OCI-LY1 (cell line): ENCODE measurements at regions not wholly inside any gene's neighbourhood (a gene's known extent, or its start where the extent isn't known, plus 50 kb on each side); places are given as distances from the start of the nearest gene placed in this dataset.
A peak's percentile ranks its signal among the peaks of the same experiment; 100 is the strongest.

Experiments
- H2AFZ ChIP-seq: fragments of 200-600 bp; sonication (generic), shearing (Covaris generic); 2 replicates; pipeline ENCODE4 v1.6.0; 2014; ENCODE audit warnings: antibody characterized with exemption, mild to moderate bottlenecking, low read length
- H3F3A ChIP-seq: fragments of 200-600 bp; sonication (generic), shearing (Covaris generic); 2 replicates; pipeline ENCODE4 v1.6.0; 2014; ENCODE audit warnings: mild to moderate bottlenecking, antibody characterized with exemption, low read length, moderate library complexity; ENCODE audit not compliant: insufficient read depth
- H3K27ac ChIP-seq: fragments of 200-600 bp; sonication (generic); 2 replicates; pipeline ENCODE4 v1.5.1; 2014; ENCODE audit warnings: low read length, mixed run types, mild to moderate bottlenecking, low read depth; ENCODE audit not compliant: poor library complexity, severe bottlenecking
- H3K27me3 ChIP-seq: fragments of 200-600 bp; sonication (generic); 2 replicates; pipeline ENCODE4 v1.6.0; 2014; ENCODE audit warnings: antibody characterized with exemption, mild to moderate bottlenecking, low read length, moderate library complexity; ENCODE audit not compliant: insufficient read depth
- H3K36me3 ChIP-seq: fragments of 200-600 bp; sonication (generic); 2 replicates; pipeline ENCODE4 v1.6.1; 2014; ENCODE audit warnings: mild to moderate bottlenecking, antibody characterized with exemption, low read length, moderate library complexity, mixed read lengths; ENCODE audit not compliant: insufficient read depth
- H3K4me1 ChIP-seq: fragments of 200-600 bp; sonication (generic); 2 replicates; pipeline ENCODE4 v1.5.1; 2014; ENCODE audit warnings: mild to moderate bottlenecking, low read length, moderate library complexity; ENCODE audit not compliant: insufficient read depth, severe bottlenecking
- H3K4me2 ChIP-seq: fragments of 200-600 bp; sonication (generic), shearing (Covaris generic); 2 replicates; pipeline ENCODE4 v1.6.1; 2014; ENCODE audit warnings: low read length
- H3K4me3 ChIP-seq: fragments of 200-600 bp; sonication (generic); 2 replicates; pipeline ENCODE4 v1.5.1; 2014; ENCODE audit warnings: low read length, low read depth, mild to moderate bottlenecking, mixed read lengths; ENCODE audit not compliant: poor library complexity, severe bottlenecking
- H3K79me2 ChIP-seq: fragments of 200-600 bp; shearing (Covaris generic); 2 replicates; pipeline ENCODE4 v1.6.1; 2016; ENCODE audit warnings: mixed run types, low read length, mixed read lengths; ENCODE audit not compliant: insufficient read depth
- H3K9ac ChIP-seq: fragments of 200-600 bp; sonication (generic), shearing (Covaris generic); 2 replicates; pipeline ENCODE4 v1.6.1; 2014; ENCODE audit warnings: mild to moderate bottlenecking, low read length, mixed read lengths
- H3K9me2 ChIP-seq: fragments of 200-600 bp; sonication (generic), shearing (Covaris generic); 2 replicates; pipeline ENCODE4 v1.6.1; 2014; ENCODE audit warnings: low read depth, mild to moderate bottlenecking, low read length, mixed read lengths
- H3K9me3 ChIP-seq: fragments of 200-600 bp; shearing (Covaris generic); 2 replicates; pipeline ENCODE4 v1.6.1; 2014; ENCODE audit warnings: low read length, mixed read lengths
- H4K20me1 ChIP-seq: fragments of 200-600 bp; sonication (generic), shearing (Covaris generic); 2 replicates; pipeline ENCODE4 v1.6.0; 2016; ENCODE audit warnings: mild to moderate bottlenecking, low read length; ENCODE audit not compliant: insufficient read depth
- EZH2 ChIP-seq: fragments of 200-600 bp; sonication (generic), shearing (Covaris generic); IDR thresholded peaks from 2 replicates; pipeline ENCODE4 v1.8.0; 2017; ENCODE audit warnings: borderline replicate concordance, mixed run types, mild to moderate bottlenecking, antibody characterized with exemption, low read length, moderate library complexity, mixed read lengths
- TF ChIP-seq, protein P1 (sequence below): fragments of 200-600 bp; sonication (generic), shearing (Covaris generic); IDR thresholded peaks from 2 replicates; pipeline ENCODE4 v1.5.1; 2017; ENCODE audit warnings: mild to moderate bottlenecking, antibody characterized with exemption, low read length, moderate library complexity, mixed read lengths

DNA sequence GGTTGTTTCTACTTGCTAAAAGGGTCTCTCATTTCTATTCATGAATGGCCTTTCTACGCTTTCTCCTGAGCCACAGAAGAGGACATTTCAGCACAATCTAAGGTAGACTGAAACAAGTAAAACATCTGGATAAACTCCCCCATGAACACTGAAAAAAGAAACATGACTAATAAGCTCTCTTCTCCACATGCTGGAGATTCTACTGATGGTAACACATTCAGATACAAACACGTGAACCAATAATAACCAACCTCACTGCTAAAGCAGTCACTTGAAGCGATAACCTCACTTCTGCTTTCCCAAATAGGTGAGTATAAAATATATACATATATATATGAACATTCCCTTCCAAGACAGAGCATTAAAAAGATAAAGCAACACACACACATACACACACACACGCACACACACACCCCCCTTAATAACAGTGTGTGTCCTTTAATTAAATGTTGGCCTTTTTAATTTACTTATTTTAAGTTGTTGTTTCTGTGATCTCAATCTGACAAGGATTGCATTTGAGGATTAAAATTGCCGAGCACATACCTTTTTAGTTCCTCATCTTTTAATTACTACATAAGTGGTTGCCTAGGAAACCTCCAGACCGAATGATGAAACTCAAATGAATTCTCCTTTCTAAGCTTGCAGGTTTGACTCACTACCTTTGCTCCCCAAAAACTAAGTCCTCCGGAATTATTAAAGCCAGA lies 292.4 kb upstream of the KLF14 start:
- Histone ChIP-seq H3K4me1 (peaks cover 72% of the 10 kb centered on the region), H3K4me3 (no peak overlapping the region), H3F3A (0 out of 2 replicates have a peak, but pooled peaks cover 3% of the 10 kb centered on the region), H3K9me3 (no peaks in the 10 kb centered on the region), H3K36me3 (peaks cover 63% of the 10 kb centered on the region), H4K20me1 (peaks cover 3% of the 10 kb centered on the region; the same call in 1 of the 2 replicates), H3K79me2 (peaks cover 79% of the 10 kb centered on the region), H3K9ac (no peak overlapping the region), H3K9me2 (no peaks in the 10 kb centered on the region), H3K27ac (peak overlapping the region; percentile 34), H3K27me3 (no peaks in the 10 kb centered on the region), H3K4me2 (peak overlapping the region; percentile 3; the same call in 1 of the 2 replicates), H2AFZ (no peak overlapping the region)
- TF ChIP-seq, protein P1, sequence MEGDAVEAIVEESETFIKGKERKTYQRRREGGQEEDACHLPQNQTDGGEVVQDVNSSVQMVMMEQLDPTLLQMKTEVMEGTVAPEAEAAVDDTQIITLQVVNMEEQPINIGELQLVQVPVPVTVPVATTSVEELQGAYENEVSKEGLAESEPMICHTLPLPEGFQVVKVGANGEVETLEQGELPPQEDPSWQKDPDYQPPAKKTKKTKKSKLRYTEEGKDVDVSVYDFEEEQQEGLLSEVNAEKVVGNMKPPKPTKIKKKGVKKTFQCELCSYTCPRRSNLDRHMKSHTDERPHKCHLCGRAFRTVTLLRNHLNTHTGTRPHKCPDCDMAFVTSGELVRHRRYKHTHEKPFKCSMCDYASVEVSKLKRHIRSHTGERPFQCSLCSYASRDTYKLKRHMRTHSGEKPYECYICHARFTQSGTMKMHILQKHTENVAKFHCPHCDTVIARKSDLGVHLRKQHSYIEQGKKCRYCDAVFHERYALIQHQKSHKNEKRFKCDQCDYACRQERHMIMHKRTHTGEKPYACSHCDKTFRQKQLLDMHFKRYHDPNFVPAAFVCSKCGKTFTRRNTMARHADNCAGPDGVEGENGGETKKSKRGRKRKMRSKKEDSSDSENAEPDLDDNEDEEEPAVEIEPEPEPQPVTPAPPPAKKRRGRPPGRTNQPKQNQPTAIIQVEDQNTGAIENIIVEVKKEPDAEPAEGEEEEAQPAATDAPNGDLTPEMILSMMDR = no peak
- no peak for TF ChIP-seq EZH2

DNA sequence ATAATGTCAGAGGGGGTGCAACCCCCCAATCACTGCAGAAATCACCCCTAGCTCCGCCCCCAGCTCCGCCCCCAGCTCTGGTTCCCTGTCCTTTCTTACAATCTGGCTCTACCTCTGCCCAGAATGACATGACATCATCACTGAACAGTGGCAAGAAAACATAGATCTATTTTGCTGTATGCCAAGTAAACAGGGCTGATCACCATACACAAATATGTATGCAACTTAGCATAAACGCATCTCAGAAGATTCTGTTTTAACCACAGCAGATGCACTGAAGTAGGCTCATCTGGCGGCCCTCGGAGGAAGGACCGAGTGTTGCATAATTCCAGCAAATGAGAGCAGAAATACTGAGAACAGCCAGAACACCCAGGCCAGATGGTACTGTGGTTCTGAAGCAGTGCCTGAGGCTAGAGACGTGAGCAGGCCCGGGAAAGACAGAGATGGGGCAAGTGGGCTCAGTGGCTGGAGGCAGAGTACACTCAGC lies 293.3 kb upstream of the KLF14 start:
- Histone ChIP-seq H3K79me2 (peaks cover 81% of the 10 kb centered on the region), H3K4me2 (peak overlapping the region; percentile 3; the same call in 1 of the 2 replicates), H3K4me1 (peaks cover 73% of the 10 kb centered on the region), H3K9me2 (no peaks in the 10 kb centered on the region), H3F3A (0 out of 2 replicates have a peak, but pooled peaks cover 3% of the 10 kb centered on the region), H4K20me1 (peaks cover 3% of the 10 kb centered on the region; the same call in 1 of the 2 replicates), H3K36me3 (peaks cover 68% of the 10 kb centered on the region), H2AFZ (no peak overlapping the region), H3K27me3 (no peaks in the 10 kb centered on the region), H3K27ac (peak overlapping the region; percentile 34), H3K4me3 (no peak overlapping the region), H3K9me3 (no peaks in the 10 kb centered on the region), H3K9ac (no peak overlapping the region; the same call in 1 of the 2 replicates)
- no peak for TF ChIP-seq EZH2
- TF ChIP-seq, protein P1 = no peak; the same call in 1 of the 2 replicates

DNA sequence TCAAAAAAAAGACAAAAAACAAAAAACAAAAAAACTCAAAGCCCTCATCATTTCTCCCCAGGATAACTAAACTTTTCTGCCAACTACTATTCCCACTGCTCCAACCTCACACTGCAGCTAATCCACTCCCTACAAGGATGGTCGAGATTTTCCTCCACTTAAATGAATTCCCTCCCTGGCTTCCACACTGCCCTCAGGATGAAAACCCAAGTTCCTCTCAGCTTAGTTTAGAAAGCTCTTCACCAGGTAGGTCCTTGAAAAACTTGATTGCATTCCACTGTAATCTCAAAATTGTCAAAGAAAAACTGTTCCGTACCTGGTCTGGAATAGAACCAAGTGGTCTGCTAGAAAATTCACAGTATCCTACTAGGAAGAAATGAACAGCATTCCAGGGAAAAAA lies 294.3 kb upstream of the KLF14 start:
- H3K4me2 ChIP-seq = no peak overlapping the region
- peaks cover 74% of the 10 kb centered on the region for H3K4me1 ChIP-seq
- H3K27ac ChIP-seq = no peak overlapping the region
- TF ChIP-seq, protein P1 = no peak
- no peak for TF ChIP-seq EZH2
- peaks cover 62% of the 10 kb centered on the region for H3K36me3 ChIP-seq
- no peaks in the 10 kb centered on the region for H3K9me2 ChIP-seq
- H3F3A ChIP-seq = 0 out of 2 replicates have a peak, but pooled peaks cover 3% of the 10 kb centered on the region
- peaks cover 83% of the 10 kb centered on the region for H3K79me2 ChIP-seq
- H3K9ac ChIP-seq = no peak overlapping the region
- H3K4me3 ChIP-seq = no peak overlapping the region
- H3K27me3 ChIP-seq = no peaks in the 10 kb centered on the region
- no peak overlapping the region for H2AFZ ChIP-seq
- peaks cover 3% of the 10 kb centered on the region; the same call in 1 of the 2 replicates for H4K20me1 ChIP-seq
- H3K9me3 ChIP-seq = no peaks in the 10 kb centered on the region
